ENCODE measurements at regions not wholly inside any gene's neighbourhood (a gene's known extent, or its start where the extent isn't known, plus 50 kb on each side); places are given as distances from the start of the nearest gene placed in this dataset.

- DNase-seq: peak; percentile 80
Observed at GRCh38 chr6:91487696-91488392, 901.0 kb upstream of the MAP3K7 start.

- no peak for DNase-seq
Observed at GRCh38 chr6:91486200-91486599, 899.3 kb upstream of the MAP3K7 start.

- DNase-seq: no peak
Observed at GRCh38 chr6:91485047-91485446, 898.2 kb upstream of the MAP3K7 start.

- DNase-seq: peak; percentile 11
Observed at GRCh38 chr6:91483415-91484105, 896.7 kb upstream of the MAP3K7 start.

GRCh38 chr6:91482498-91482897 lies 895.6 kb upstream of the MAP3K7 start:
- no peak for DNase-seq

- no peak for DNase-seq
Observed at GRCh38 chr6:91480402-91480801, 893.5 kb upstream of the MAP3K7 start.

GRCh38 chr6:91477688-91478087 lies 890.8 kb upstream of the MAP3K7 start:
- DNase-seq: no peak

- DNase-seq: peak; percentile 5
Observed at GRCh38 chr6:91476000-91476399, 889.1 kb upstream of the MAP3K7 start.

GRCh38 chr6:91465393-91465792 lies 878.5 kb upstream of the MAP3K7 start:
- no peak for DNase-seq

- no peak for DNase-seq
Observed at GRCh38 chr6:91464718-91465117, 877.8 kb upstream of the MAP3K7 start.

GRCh38 chr6:91464201-91464600 lies 877.3 kb upstream of the MAP3K7 start:
- DNase-seq: no peak

- DNase-seq: no peak
Observed at GRCh38 chr6:91462241-91462640, 875.4 kb upstream of the MAP3K7 start.

GRCh38 chr6:91453224-91453878 lies 866.5 kb upstream of the MAP3K7 start:
- no peak for DNase-seq

GRCh38 chr6:91449539-91449938 lies 862.7 kb upstream of the MAP3K7 start:
- DNase-seq: no peak

- no peak for DNase-seq
Observed at GRCh38 chr6:91447530-91448254, 860.8 kb upstream of the MAP3K7 start.

- no peak for DNase-seq
Observed at GRCh38 chr6:91447081-91447480, 860.2 kb upstream of the MAP3K7 start.

- no peak for DNase-seq
Observed at GRCh38 chr6:91443405-91443804, 856.5 kb upstream of the MAP3K7 start.

- no peak for DNase-seq
Observed at GRCh38 chr6:91442342-91442741, 855.5 kb upstream of the MAP3K7 start.

- no peak for DNase-seq
Observed at GRCh38 chr6:91438570-91438969, 851.7 kb upstream of the MAP3K7 start.

- no peak for DNase-seq
Observed at GRCh38 chr6:91437315-91437729, 850.5 kb upstream of the MAP3K7 start.

GRCh38 chr6:91436448-91436847 lies 849.6 kb upstream of the MAP3K7 start:
- DNase-seq: no peak

- no peak for DNase-seq
Observed at GRCh38 chr6:91435630-91436029, 848.8 kb upstream of the MAP3K7 start.

- DNase-seq: no peak
Observed at GRCh38 chr6:91434576-91434975, 847.7 kb upstream of the MAP3K7 start.
